GM13976 (cell line): ENCODE measurements at regions not wholly inside any gene's neighbourhood (a gene's known extent, or its start where the extent isn't known, plus 50 kb on each side); places are given as distances from the start of the nearest gene placed in this dataset.

Source experiments
- DNase-seq: peaks from one replicate; pipeline ENCODE4 v3.0.0; 2012; ENCODE audit warnings: low spot score
- CTCF ChIP-seq: IDR thresholded peaks from 2 replicates; pipeline ENCODE4 v1.5.1; 2012; ENCODE audit warnings: borderline replicate concordance, mild to moderate bottlenecking; ENCODE audit not compliant: insufficient read depth; ENCODE audit errors: extremely low read depth, missing control alignments, control extremely low read depth
- in situ Hi-C: fragments of 300-500 bp; cut with MboI; formaldehyde crosslinking; loops from one replicate; pipeline ENCODE4 v1.12.0; 2022; ENCODE audit warnings: low sequenced_read_pairs, mixed read lengths, inconsistent platforms; ENCODE audit not compliant: unreplicated experiment

- TF ChIP-seq CTCF, result no peak
- no peak for DNase-seq
- in situ Hi-C loops, result no loop called here
Measured at GRCh38 chr2:66283787-66284186, 151.1 kb upstream of the MEIS1 start.

GRCh38 chr2:66281980-66282379 is 152.9 kb upstream of the MEIS1 start:
- TF ChIP-seq CTCF, result no peak
- no peak for DNase-seq
- in situ Hi-C loops, result no loop called here

GRCh38 chr2:66279024-66279423 is 155.9 kb upstream of the MEIS1 start:
- DNase-seq, result no peak
- TF ChIP-seq CTCF, result no peak
- in situ Hi-C loops, result no loop called here

- no peak for TF ChIP-seq CTCF
- no peak for DNase-seq
- in situ Hi-C loops, result no loop called here
Measured at GRCh38 chr2:66275984-66276383, 158.9 kb upstream of the MEIS1 start.

- TF ChIP-seq CTCF, result no peak
- in situ Hi-C loops, result no loop called here
- no peak for DNase-seq
Measured at GRCh38 chr2:66273933-66274490, 160.9 kb upstream of the MEIS1 start.

GRCh38 chr2:66272751-66273150 is 162.2 kb upstream of the MEIS1 start:
- in situ Hi-C loops, result no loop called here
- DNase-seq, result no peak
- TF ChIP-seq CTCF, result no peak

- no peak for DNase-seq
- in situ Hi-C loops, result no loop called here
- no peak for TF ChIP-seq CTCF
Measured at GRCh38 chr2:66271777-66272176, 163.1 kb upstream of the MEIS1 start.
